ENCODE measurements at regions not wholly inside any gene's neighbourhood (a gene's known extent, or its start where the extent isn't known, plus 50 kb on each side); places are given as distances from the start of the nearest gene placed in this dataset.

GRCh38 chr11:15509082-15509481 lies 394.4 kb downstream of the INSC start:
- H3K27me3 ChIP-seq (ENCODE audit: control insufficient read depth in 1 of 2, insufficient read depth in 2 of 2, low read length in 2 of 2): no peaks in the 10 kb centered on the region
- H3K4me3 ChIP-seq (ENCODE audit: low read length): no peak overlapping the region
- no peaks in the 10 kb centered on the region for H3K4me1 ChIP-seq (ENCODE audit: insufficient read depth, low read length)
- no peak overlapping the region for H3K27ac ChIP-seq (ENCODE audit: low read depth in 1 of 2, low read length in 2 of 2)
- no peaks in the 10 kb centered on the region for H3K36me3 ChIP-seq (ENCODE audit: insufficient read depth, low read length)
- no peaks in the 10 kb centered on the region for H3K4me1 Mint-ChIP-seq (ENCODE audit: low read depth)
- H3K27me3 Mint-ChIP-seq: no peaks in the 10 kb centered on the region
- H3K27ac Mint-ChIP-seq: no peak overlapping the region
- DNase-seq (no peak), ATAC-seq (ENCODE audit: poor library complexity) (no peak)
- CTCF ChIA-PET: no interaction called here
- no peaks in the 10 kb centered on the region for H3K9me3 ChIP-seq (ENCODE audit: control insufficient read depth in 1 of 2, insufficient read depth in 1 of 2, low read length in 2 of 2)
- peaks cover 6% of the 10 kb centered on the region for H3K9me3 Mint-ChIP-seq
- H3K36me3 Mint-ChIP-seq (ENCODE audit: low read depth): no peaks in the 10 kb centered on the region
- H3K4me3 Mint-ChIP-seq: no peak overlapping the region
- POLR2A ChIA-PET: no interaction called here
- intact Hi-C loops (cut with DNase I, micrococcal nuclease): no loop called here
- TF ChIP-seq, protein P1, sequence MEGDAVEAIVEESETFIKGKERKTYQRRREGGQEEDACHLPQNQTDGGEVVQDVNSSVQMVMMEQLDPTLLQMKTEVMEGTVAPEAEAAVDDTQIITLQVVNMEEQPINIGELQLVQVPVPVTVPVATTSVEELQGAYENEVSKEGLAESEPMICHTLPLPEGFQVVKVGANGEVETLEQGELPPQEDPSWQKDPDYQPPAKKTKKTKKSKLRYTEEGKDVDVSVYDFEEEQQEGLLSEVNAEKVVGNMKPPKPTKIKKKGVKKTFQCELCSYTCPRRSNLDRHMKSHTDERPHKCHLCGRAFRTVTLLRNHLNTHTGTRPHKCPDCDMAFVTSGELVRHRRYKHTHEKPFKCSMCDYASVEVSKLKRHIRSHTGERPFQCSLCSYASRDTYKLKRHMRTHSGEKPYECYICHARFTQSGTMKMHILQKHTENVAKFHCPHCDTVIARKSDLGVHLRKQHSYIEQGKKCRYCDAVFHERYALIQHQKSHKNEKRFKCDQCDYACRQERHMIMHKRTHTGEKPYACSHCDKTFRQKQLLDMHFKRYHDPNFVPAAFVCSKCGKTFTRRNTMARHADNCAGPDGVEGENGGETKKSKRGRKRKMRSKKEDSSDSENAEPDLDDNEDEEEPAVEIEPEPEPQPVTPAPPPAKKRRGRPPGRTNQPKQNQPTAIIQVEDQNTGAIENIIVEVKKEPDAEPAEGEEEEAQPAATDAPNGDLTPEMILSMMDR (IDR thresholded peaks at IDR 0.05): no peak

DNA sequence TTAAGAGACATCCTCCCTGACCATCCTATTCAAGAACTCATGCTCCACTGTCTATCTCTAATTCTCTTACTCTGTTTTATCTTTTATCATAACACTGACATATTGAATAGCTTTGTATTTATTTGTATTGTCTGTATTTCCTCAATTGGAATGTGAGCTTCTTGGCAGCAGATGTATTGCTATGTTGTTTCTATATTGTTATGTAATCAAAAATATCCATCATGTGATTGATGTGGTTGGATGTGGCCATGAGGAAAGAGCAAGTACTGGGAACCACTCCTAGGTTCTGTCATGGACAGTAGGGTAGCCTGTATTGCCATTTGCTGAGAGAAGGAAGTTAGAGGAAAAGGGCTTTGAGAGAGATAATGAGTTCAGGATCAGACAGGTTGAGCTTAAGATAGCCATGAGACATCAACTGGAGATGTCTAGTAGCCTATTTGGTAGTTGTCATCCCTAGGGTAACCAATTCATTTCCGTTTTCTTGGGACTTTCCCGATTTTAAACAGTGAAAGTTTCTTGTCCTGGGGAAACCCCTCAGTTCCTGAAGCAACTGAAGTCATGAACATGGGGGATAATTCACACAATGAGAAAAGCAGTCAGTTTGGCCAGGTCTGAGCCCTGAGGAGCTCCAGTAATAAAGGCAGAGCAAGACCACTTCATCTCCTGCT lies 404.5 kb downstream of the INSC start:
- POLR2A ChIA-PET: no interaction called here
- DNase-seq: no peak

DNA sequence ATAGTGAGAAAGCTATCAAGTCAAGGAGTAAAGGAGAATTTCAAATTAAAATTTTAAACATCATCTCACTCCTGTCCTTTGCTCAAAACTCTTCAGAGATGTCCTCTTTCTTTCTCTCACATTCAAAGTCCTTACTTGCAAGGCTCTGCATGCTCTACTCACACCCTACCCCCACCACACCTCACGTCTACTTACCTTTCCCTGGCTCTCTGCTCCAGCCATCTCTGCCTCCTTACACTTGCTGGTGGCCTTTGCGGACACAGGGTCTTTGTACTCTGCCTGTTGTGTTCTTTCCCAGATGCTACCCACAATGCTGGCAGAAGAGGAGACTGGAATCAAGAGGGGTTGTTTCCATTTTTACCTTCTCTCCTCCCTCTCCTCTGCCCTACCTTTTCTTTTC lies 405.2 kb downstream of the INSC start:
- Histone ChIP-seq H3K9me3 (ENCODE audit: control insufficient read depth in 1 of 2, insufficient read depth in 1 of 2, low read length in 2 of 2) (peaks cover 0 to 3% of the 10 kb centered on the region in 2 experiments), H3K4me3 (ENCODE audit: low read length) (no peak overlapping the region), H3K4me1 (ENCODE audit: insufficient read depth, low read length) (no peaks in the 10 kb centered on the region), H3K36me3 (ENCODE audit: insufficient read depth, low read length) (no peaks in the 10 kb centered on the region), H3K27ac (ENCODE audit: low read depth in 1 of 2, low read length in 2 of 2) (no peak overlapping the region), H3K27me3 (ENCODE audit: control insufficient read depth in 1 of 2, insufficient read depth in 2 of 2, low read length in 2 of 2) (no peaks in the 10 kb centered on the region)
- CTCF ChIA-PET: interaction anchor here (0.8 kb wide), 1 partner anchor 11 kb away, joined by 3 read pairs; no protein-coding TSS in a partner anchor
- no peak overlapping the region for H3K4me3 Mint-ChIP-seq
- no peak overlapping the region for H3K27ac Mint-ChIP-seq
- peaks cover 9% of the 10 kb centered on the region for H3K9me3 Mint-ChIP-seq
- no peaks in the 10 kb centered on the region for H3K4me1 Mint-ChIP-seq (ENCODE audit: low read depth)
- no peaks in the 10 kb centered on the region for H3K36me3 Mint-ChIP-seq (ENCODE audit: low read depth)
- TF ChIP-seq, protein P1 (IDR thresholded peaks at IDR 0.05): no peak
- DNase-seq: no peak
- no peak for ATAC-seq (ENCODE audit: poor library complexity)
- intact Hi-C loops (cut with DNase I, micrococcal nuclease): no loop called here
- H3K27me3 Mint-ChIP-seq: peaks cover 4% of the 10 kb centered on the region
- POLR2A ChIA-PET: no interaction called here

More for the DNA sequence above, 404.5 kb downstream of the INSC start:
- Histone ChIP-seq H3K27me3 (ENCODE audit: control insufficient read depth in 1 of 2, insufficient read depth in 2 of 2, low read length in 2 of 2) (no peaks in the 10 kb centered on the region), H3K27ac (ENCODE audit: low read depth in 1 of 2, low read length in 2 of 2) (no peak overlapping the region), H3K4me1 (ENCODE audit: insufficient read depth, low read length) (no peaks in the 10 kb centered on the region), H3K36me3 (ENCODE audit: insufficient read depth, low read length) (no peaks in the 10 kb centered on the region), H3K9me3 (ENCODE audit: control insufficient read depth in 1 of 2, insufficient read depth in 1 of 2, low read length in 2 of 2) (peaks cover 0 to 3% of the 10 kb centered on the region in 2 experiments), H3K4me3 (ENCODE audit: low read length) (no peak overlapping the region)
- intact Hi-C loops (cut with DNase I, micrococcal nuclease): no loop called here
- H3K27ac Mint-ChIP-seq: no peak overlapping the region
- CTCF ChIA-PET: interaction anchor here (0.8 kb wide), 1 partner anchor 11 kb away, joined by 3 read pairs; no protein-coding TSS in a partner anchor
- no peaks in the 10 kb centered on the region for H3K36me3 Mint-ChIP-seq (ENCODE audit: low read depth)
- no peaks in the 10 kb centered on the region for H3K4me1 Mint-ChIP-seq (ENCODE audit: low read depth)
- no peak for ATAC-seq (ENCODE audit: poor library complexity)
- TF ChIP-seq, protein P1 (IDR thresholded peaks at IDR 0.05): no peak
- H3K4me3 Mint-ChIP-seq: no peak overlapping the region
- peaks cover 4% of the 10 kb centered on the region for H3K27me3 Mint-ChIP-seq
- peaks cover 8% of the 10 kb centered on the region for H3K9me3 Mint-ChIP-seq
